IMR-90 (cell line): ENCODE measurements at regions not wholly inside any gene's neighbourhood (a gene's known extent, or its start where the extent isn't known, plus 50 kb on each side); places are given as distances from the start of the nearest gene placed in this dataset.

Experiments
- ATAC-seq: fragments of 200-7000 bp; cut with Tn5 transposase; 2 replicates; pipeline ENCODE4 v1.9.1; 2020; ENCODE audit warnings: low read depth, mild to moderate bottlenecking, moderate library complexity
- BruUV-seq: library from RNA; stranded (reverse); fragments of 400-500 nt; replicated peaks from 2 replicates; lab custom pipeline; 2021; lab: Mats Ljungman, UMichigan
- CTCF ChIA-PET: fragments of 300-600 bp; formaldehyde crosslinking; extraction: SDS; loops from one replicate; lab custom pipeline; 2021; ENCODE audit warnings: antibody characterized with exemption; lab: Yijun Ruan, JAX
- POLR2A ChIA-PET: fragments of 300-600 bp; sonication (Branson Sonifier 250); formaldehyde crosslinking; loops from one replicate; lab custom pipeline; 2022; ENCODE audit warnings: antibody characterized with exemption; ENCODE audit not compliant: unreplicated experiment; lab: Charles Lee
- DNase-seq: peaks from one replicate; pipeline ENCODE4 v3.0.0; 2013
- H2AFZ ChIP-seq: replicated peaks from 2 replicates; pipeline ENCODE3; 2013; ENCODE audit warnings: low read length, mild to moderate bottlenecking; ENCODE audit not compliant: poor library complexity
- H2AK5ac ChIP-seq: 2 replicates; pipeline ENCODE4 v1.6.1; 2013; ENCODE audit warnings: low read depth, low read length, inconsistent platforms
- H2AK9ac ChIP-seq: replicated peaks from 2 replicates; pipeline ENCODE3; 2013; ENCODE audit warnings: mild to moderate bottlenecking, low read depth, low read length, moderate library complexity; ENCODE audit not compliant: poor library complexity
- H2BK120ac ChIP-seq: 2 replicates; pipeline ENCODE4 v1.6.1; 2013; ENCODE audit warnings: low read depth, low read length, inconsistent platforms
- H2BK15ac ChIP-seq: 3 replicates; pipeline ENCODE4 v1.6.1; 2013; ENCODE audit warnings: low read depth, low read length, inconsistent platforms
- H2BK20ac ChIP-seq: 2 replicates; pipeline ENCODE4 v1.6.1; 2013; ENCODE audit warnings: low read depth, mild to moderate bottlenecking, inconsistent platforms, low read length, moderate library complexity
- H2BK5ac ChIP-seq: 2 replicates; pipeline ENCODE4 v1.6.1; 2013; ENCODE audit warnings: mild to moderate bottlenecking, low read depth, low read length, inconsistent platforms; ENCODE audit not compliant: poor library complexity, severe bottlenecking
- H3K14ac ChIP-seq: replicated peaks from 2 replicates; pipeline ENCODE4 v1.6.1; 2013; ENCODE audit warnings: low read depth, low read length, inconsistent platforms
- H3K18ac ChIP-seq: 2 replicates; pipeline ENCODE4 v1.6.1; 2013; ENCODE audit warnings: low read depth, low read length, control low read depth
- H3K23ac ChIP-seq: 2 replicates; pipeline ENCODE4 v1.6.1; 2013; ENCODE audit warnings: low read depth, low read length, inconsistent platforms
- H3K27ac ChIP-seq: 2 replicates; pipeline ENCODE4 v1.5.1; 2013; ENCODE audit warnings: mild to moderate bottlenecking, control low read depth, low read length; ENCODE audit not compliant: insufficient read depth
- H3K27me3 ChIP-seq: 2 replicates; pipeline ENCODE4 v1.6.1; 2013; ENCODE audit warnings: low read length; ENCODE audit not compliant: control insufficient read depth, insufficient read depth
- H3K36me3 ChIP-seq: 2 replicates; pipeline ENCODE4 v1.6.1; 2013; ENCODE audit warnings: low read length, mixed read lengths; ENCODE audit not compliant: control insufficient read depth, insufficient read depth
- H3K4ac ChIP-seq: 2 replicates; pipeline ENCODE4 v1.6.1; 2013; ENCODE audit warnings: low read depth, low read length, inconsistent platforms
- H3K4me1 ChIP-seq: 2 replicates; pipeline ENCODE4 v1.6.1; 2013; ENCODE audit warnings: low read length, mixed read lengths; ENCODE audit not compliant: control insufficient read depth, insufficient read depth
- H3K4me2 ChIP-seq: 2 replicates; pipeline ENCODE4 v1.6.1; 2013; ENCODE audit warnings: low read depth, mild to moderate bottlenecking, control low read depth, low read length, moderate library complexity
- H3K4me3 ChIP-seq: 2 replicates; pipeline ENCODE4 v1.5.1; 2013; ENCODE audit warnings: low read depth, mild to moderate bottlenecking, control low read depth, low read length, moderate library complexity; ENCODE audit not compliant: insufficient read depth
- H3K56ac ChIP-seq: 2 replicates; pipeline ENCODE4 v1.6.1; 2013; ENCODE audit warnings: low read length, inconsistent platforms; ENCODE audit not compliant: insufficient read depth; ENCODE audit errors: extremely low read depth
- H3K79me1 ChIP-seq, 2 experiments: 2 replicates each; pipeline ENCODE4 v1.6.1; 2013; ENCODE audit warnings: low read length in 2 of 2, inconsistent platforms in 1 of 2, low read depth in 1 of 2
- H3K9ac ChIP-seq: 2 replicates; pipeline ENCODE4 v1.6.1; 2013; ENCODE audit warnings: low read depth, low read length, control low read depth
- H3K9me1 ChIP-seq: 2 replicates; pipeline ENCODE4 v1.6.1; 2013; ENCODE audit warnings: low read length, inconsistent platforms; ENCODE audit not compliant: insufficient read depth
- H3K9me3 ChIP-seq: 2 replicates; pipeline ENCODE4 v1.6.1; 2013; ENCODE audit warnings: low read length; ENCODE audit not compliant: control insufficient read depth, insufficient read depth
- H4K20me1 ChIP-seq: 2 replicates; pipeline ENCODE4 v1.6.1; 2013; ENCODE audit warnings: low read length, inconsistent platforms; ENCODE audit not compliant: insufficient read depth
- H4K5ac ChIP-seq: 2 replicates; pipeline ENCODE4 v1.6.1; 2013; ENCODE audit warnings: mild to moderate bottlenecking, low read depth, low read length, control low read depth
- H4K8ac ChIP-seq, 2 experiments: 2 replicates each; pipeline ENCODE4 v1.6.1; 2013; ENCODE audit warnings: low read depth in 2 of 2, low read length in 2 of 2, control low read depth in 1 of 2, inconsistent platforms in 1 of 2
- H4K91ac ChIP-seq: 2 replicates; pipeline ENCODE4 v1.6.1; 2013; ENCODE audit warnings: low read depth, low read length, inconsistent platforms; ENCODE audit not compliant: insufficient read depth
- BHLHE40 ChIP-seq: fragments of 150-350 bp; IDR thresholded peaks from 2 replicates; pipeline ENCODE4 v1.6.1; 2016; ENCODE audit warnings: mild to moderate bottlenecking, low read depth, low read length
- CEBPB ChIP-seq: IDR thresholded peaks from 2 replicates; pipeline ENCODE4 v1.6.1; 2012; ENCODE audit warnings: low read depth, low read length, improper control_type of control experiment
- CHD1 ChIP-seq: IDR thresholded peaks from 2 replicates; pipeline ENCODE4 v1.6.1; 2012; ENCODE audit warnings: low read depth, low read length, improper control_type of control experiment
- FOS ChIP-seq: fragments of 150-350 bp; IDR thresholded peaks from 2 replicates; pipeline ENCODE4 v1.6.1; 2016; ENCODE audit warnings: low read depth, low read length
- MAFK ChIP-seq: IDR thresholded peaks from 2 replicates; pipeline ENCODE4 v1.6.1; 2012; ENCODE audit warnings: low read depth, low read length, improper control_type of control experiment
- MAZ ChIP-seq: IDR thresholded peaks from 2 replicates; pipeline ENCODE4 v1.6.1; 2012; ENCODE audit warnings: low read depth, mild to moderate bottlenecking, low read length, improper control_type of control experiment, moderate library complexity, borderline replicate concordance
- MXI1 ChIP-seq: IDR thresholded peaks from 2 replicates; pipeline ENCODE4 v1.6.1; 2012; ENCODE audit warnings: low read depth, mild to moderate bottlenecking, low read length, moderate library complexity, borderline replicate concordance
- NFE2L2 ChIP-seq: fragments of 150-350 bp; IDR thresholded peaks from 2 replicates; pipeline ENCODE4 v1.6.1; 2016; ENCODE audit warnings: low read depth, mild to moderate bottlenecking, low read length
- POLR2A ChIP-seq: IDR thresholded peaks from 2 replicates; pipeline ENCODE4 v1.6.1; 2012; ENCODE audit warnings: mild to moderate bottlenecking, low read depth, low read length
- RAD21 ChIP-seq: IDR thresholded peaks from 2 replicates; pipeline ENCODE4 v1.6.1; 2012; ENCODE audit warnings: low read length, improper control_type of control experiment
- RCOR1 ChIP-seq: IDR thresholded peaks from 2 replicates; pipeline ENCODE4 v1.6.1; 2012; ENCODE audit warnings: mild to moderate bottlenecking, low read length, improper control_type of control experiment; ENCODE audit not compliant: insufficient replicate concordance
- RFX5 ChIP-seq: IDR thresholded peaks from 2 replicates; pipeline ENCODE4 v1.8.0; 2012; ENCODE audit warnings: low read depth, mild to moderate bottlenecking, low read length, moderate library complexity
- SMC3 ChIP-seq: fragments of 150-350 bp; IDR thresholded peaks from 2 replicates; pipeline ENCODE4 v1.6.1; 2016; ENCODE audit warnings: low read depth, mild to moderate bottlenecking, antibody characterized with exemption, low read length, moderate library complexity
- USF2 ChIP-seq: fragments of 150-350 bp; IDR thresholded peaks from 2 replicates; pipeline ENCODE4 v1.6.1; 2017; ENCODE audit warnings: mild to moderate bottlenecking, antibody characterized with exemption, low read length, low read depth
- WGBS, 2 experiments: methylation state at CpG; one replicate each; pipeline versions ENCODE4 v1.1.5 to v1.1.7; 2013; ENCODE audit warnings: missing lambda C conversion rate in 2 of 2; ENCODE audit not compliant: insufficient read length in 1 of 2; ENCODE audit errors: extremely low coverage in 2 of 2; 5-methylcytosine and 5-hydroxymethylcytosine counted together
- dilution Hi-C: fragments of 300-500 bp; cut with HindIII; formaldehyde crosslinking; loops from one replicate; pipeline ENCODE4 v1.14.3; 2018; ENCODE audit warnings: low sequenced_read_pairs; ENCODE audit not compliant: unreplicated experiment
- in situ Hi-C: fragments of 300-500 bp; cut with MboI; formaldehyde crosslinking; loops from 3 replicates; pipeline ENCODE4 v1.14.3; 2019; ENCODE audit warnings: low sequenced_read_pairs, inconsistent platforms, mixed read lengths
- intact Hi-C: fragments of 100-400 bp; cut with micrococcal nuclease; formaldehyde crosslinking; loops from 2 replicates; pipeline ENCODE4 v1.10.0; 2022
- TF ChIP-seq, protein P1 (sequence below): fragments of 150-350 bp; IDR thresholded peaks from 2 replicates; pipeline ENCODE4 v1.6.1; 2016; ENCODE audit warnings: low read depth, mild to moderate bottlenecking, low read length, moderate library complexity, borderline replicate concordance
- TF ChIP-seq, protein P2 (sequence below): conservative IDR thresholded peaks from 2 replicates; pipeline ENCODE4 v1.5.1; 2012; ENCODE audit warnings: mild to moderate bottlenecking, low read depth, low read length, improper control_type of control experiment

DNA sequence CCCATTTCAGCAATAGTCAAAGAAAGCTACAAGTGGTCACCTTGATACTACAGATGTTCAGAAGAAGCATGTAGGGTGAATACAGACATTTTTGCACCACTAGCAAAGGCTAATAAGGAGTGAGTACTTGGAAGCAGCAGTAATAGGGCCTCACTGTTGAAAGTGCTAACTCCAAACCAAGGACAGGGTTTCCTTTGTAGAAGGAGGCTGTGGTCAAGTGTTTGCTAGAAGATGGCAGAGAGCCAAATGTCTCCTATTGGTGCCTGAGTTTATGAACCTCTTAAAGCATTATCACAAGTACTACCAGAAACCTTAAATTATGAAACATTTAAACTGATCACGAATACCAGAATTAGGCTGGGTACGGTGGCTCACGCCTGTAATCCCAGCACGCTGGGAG is 308.1 kb downstream of the ZEB2 start:
- BruUV-seq = no TSS peak
- Histone ChIP-seq H3K9ac (no peak overlapping the region), H3K56ac (no peak overlapping the region), H3K18ac (no peak overlapping the region), H3K4ac (no peak overlapping the region), H3K4me1 (no peaks in the 10 kb centered on the region), H3K23ac (no peak overlapping the region), H2BK15ac (no peak overlapping the region), H3K9me3 (no peaks in the 10 kb centered on the region), H4K8ac (no peak overlapping the region), H3K14ac (no peak overlapping the region), H2BK20ac (no peak overlapping the region), H3K27me3 (no peaks in the 10 kb centered on the region), H3K4me3 (no peak overlapping the region), H4K20me1 (no peaks in the 10 kb centered on the region), H3K79me1 (no peaks in the 10 kb centered on the region), H3K9me1 (0 out of 2 replicates have a peak, but pooled peaks cover 2% of the 10 kb centered on the region), H4K91ac (no peak overlapping the region), H2AK5ac (no peak overlapping the region), H3K36me3 (no peaks in the 10 kb centered on the region), H2BK5ac (no peak overlapping the region), H3K27ac (no peak overlapping the region), H2AK9ac (no peak overlapping the region), H3K4me2 (no peak overlapping the region), H4K5ac (no peak overlapping the region), H2AFZ (no peak overlapping the region), H2BK120ac (no peak overlapping the region)
- intact Hi-C loops = no loop called here
- ATAC-seq (no peak), DNase-seq (no peak)
- dilution Hi-C loops = no loop called here
- ChIA-PET CTCF (no interaction called here), POLR2A (no interaction called here)
- TF ChIP-seq MXI1 = no peak
- no peak for TF ChIP-seq RAD21
- no peak for TF ChIP-seq CHD1
- TF ChIP-seq MAZ = no peak
- TF ChIP-seq, protein P1, sequence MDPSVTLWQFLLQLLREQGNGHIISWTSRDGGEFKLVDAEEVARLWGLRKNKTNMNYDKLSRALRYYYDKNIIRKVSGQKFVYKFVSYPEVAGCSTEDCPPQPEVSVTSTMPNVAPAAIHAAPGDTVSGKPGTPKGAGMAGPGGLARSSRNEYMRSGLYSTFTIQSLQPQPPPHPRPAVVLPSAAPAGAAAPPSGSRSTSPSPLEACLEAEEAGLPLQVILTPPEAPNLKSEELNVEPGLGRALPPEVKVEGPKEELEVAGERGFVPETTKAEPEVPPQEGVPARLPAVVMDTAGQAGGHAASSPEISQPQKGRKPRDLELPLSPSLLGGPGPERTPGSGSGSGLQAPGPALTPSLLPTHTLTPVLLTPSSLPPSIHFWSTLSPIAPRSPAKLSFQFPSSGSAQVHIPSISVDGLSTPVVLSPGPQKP = no peak
- TF ChIP-seq NFE2L2 = no peak
- no peak for TF ChIP-seq BHLHE40
- TF ChIP-seq RFX5 = no peak
- no peak for TF ChIP-seq SMC3
- no peak for TF ChIP-seq MAFK
- TF ChIP-seq CEBPB = no peak
- TF ChIP-seq POLR2A = no peak
- no peak for TF ChIP-seq FOS
- TF ChIP-seq, protein P2, sequence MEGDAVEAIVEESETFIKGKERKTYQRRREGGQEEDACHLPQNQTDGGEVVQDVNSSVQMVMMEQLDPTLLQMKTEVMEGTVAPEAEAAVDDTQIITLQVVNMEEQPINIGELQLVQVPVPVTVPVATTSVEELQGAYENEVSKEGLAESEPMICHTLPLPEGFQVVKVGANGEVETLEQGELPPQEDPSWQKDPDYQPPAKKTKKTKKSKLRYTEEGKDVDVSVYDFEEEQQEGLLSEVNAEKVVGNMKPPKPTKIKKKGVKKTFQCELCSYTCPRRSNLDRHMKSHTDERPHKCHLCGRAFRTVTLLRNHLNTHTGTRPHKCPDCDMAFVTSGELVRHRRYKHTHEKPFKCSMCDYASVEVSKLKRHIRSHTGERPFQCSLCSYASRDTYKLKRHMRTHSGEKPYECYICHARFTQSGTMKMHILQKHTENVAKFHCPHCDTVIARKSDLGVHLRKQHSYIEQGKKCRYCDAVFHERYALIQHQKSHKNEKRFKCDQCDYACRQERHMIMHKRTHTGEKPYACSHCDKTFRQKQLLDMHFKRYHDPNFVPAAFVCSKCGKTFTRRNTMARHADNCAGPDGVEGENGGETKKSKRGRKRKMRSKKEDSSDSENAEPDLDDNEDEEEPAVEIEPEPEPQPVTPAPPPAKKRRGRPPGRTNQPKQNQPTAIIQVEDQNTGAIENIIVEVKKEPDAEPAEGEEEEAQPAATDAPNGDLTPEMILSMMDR = no peak
- no peak for TF ChIP-seq USF2
- no peak for TF ChIP-seq RCOR1
- in situ Hi-C loops = no loop called here
- WGBS, 2 experiments = 100% methylated on average over 2 of the region's 4 CpGs; no CpG with 5 or more reads in 1 of the 2 experiments
